GM23248 (cell line): ENCODE measurements at regions not wholly inside any gene's neighbourhood (a gene's known extent, or its start where the extent isn't known, plus 50 kb on each side); places are given as distances from the start of the nearest gene placed in this dataset.

Experiments used
- DNase-seq: peaks from one replicate; pipeline ENCODE4 v3.0.0-alpha.2; 2015
- H2AFZ ChIP-seq: fragments of 200-600 bp; sonication (generic); 2 replicates; pipeline ENCODE4 v1.6.1; 2016; ENCODE audit warnings: antibody characterized with exemption
- H3F3A ChIP-seq: fragments of 200-600 bp; sonication (generic); 2 replicates; pipeline ENCODE4 v1.6.1; 2016; ENCODE audit warnings: mild to moderate bottlenecking, antibody characterized with exemption, mixed run types; ENCODE audit not compliant: insufficient read depth
- H3K27ac ChIP-seq: fragments of 200-600 bp; sonication (generic); 2 replicates; pipeline ENCODE4 v1.5.1; 2016; ENCODE audit warnings: mild to moderate bottlenecking
- H3K27me3 ChIP-seq: fragments of 200-600 bp; sonication (generic); replicated peaks from 2 replicates; pipeline ENCODE4 v1.6.1; 2016; ENCODE audit warnings: mild to moderate bottlenecking; ENCODE audit not compliant: insufficient read depth
- H3K36me3 ChIP-seq: fragments of 200-600 bp; sonication (generic); 2 replicates; pipeline ENCODE4 v1.6.1; 2016; ENCODE audit warnings: low read depth, mild to moderate bottlenecking
- H3K4me1 ChIP-seq: fragments of 200-600 bp; sonication (generic); 2 replicates; pipeline ENCODE4 v1.6.1; 2016; ENCODE audit warnings: mild to moderate bottlenecking; ENCODE audit not compliant: insufficient read depth
- H3K4me2 ChIP-seq: fragments of 200-600 bp; sonication (generic); one replicate; pipeline ENCODE4 v1.6.1; 2016; ENCODE audit warnings: mild to moderate bottlenecking; ENCODE audit not compliant: unreplicated experiment
- H3K4me3 ChIP-seq: fragments of 200-600 bp; sonication (generic); 2 replicates; pipeline ENCODE4 v1.5.1; 2016; ENCODE audit warnings: mild to moderate bottlenecking
- H3K79me2 ChIP-seq: fragments of 200-600 bp; sonication (generic); 2 replicates; pipeline ENCODE4 v1.6.1; 2016; ENCODE audit warnings: mild to moderate bottlenecking; ENCODE audit not compliant: insufficient read depth
- H3K9ac ChIP-seq: fragments of 200-600 bp; sonication (generic); 2 replicates; pipeline ENCODE4 v1.6.1; 2016; ENCODE audit warnings: mild to moderate bottlenecking
- H3K9me2 ChIP-seq: fragments of 200-600 bp; sonication (generic); 2 replicates; pipeline ENCODE4 v1.6.1; 2016; ENCODE audit warnings: mixed run types, mild to moderate bottlenecking, moderate library complexity; ENCODE audit not compliant: insufficient read depth
- H3K9me3 ChIP-seq: fragments of 200-600 bp; sonication (generic); one replicate; pipeline ENCODE4 v1.6.1; 2017; ENCODE audit warnings: low read depth
- H4K20me1 ChIP-seq: fragments of 200-600 bp; sonication (generic); 2 replicates; pipeline ENCODE4 v1.6.0; 2016; ENCODE audit not compliant: insufficient read depth
- EZH2 ChIP-seq: fragments of 200-600 bp; sonication (generic); IDR thresholded peaks from 2 replicates; pipeline ENCODE4 v1.6.1; 2018; ENCODE audit warnings: antibody characterized with exemption, mild to moderate bottlenecking; ENCODE audit not compliant: insufficient read depth, poor library complexity, severe bottlenecking
- EZH2phosphoT487 ChIP-seq: fragments of 200-600 bp; sonication (generic); IDR thresholded peaks from 2 replicates; pipeline ENCODE4 v1.6.1; 2018; ENCODE audit warnings: antibody characterized with exemption, moderate library complexity, mild to moderate bottlenecking, low read depth; ENCODE audit not compliant: insufficient read depth
- WGBS, 2 experiments: methylation state at CpG; one replicate each; pipeline ENCODE4 v1.1.6; 2015 to 2017; ENCODE audit warnings: low lambda C conversion rate in 2 of 2, low coverage in 1 of 2; ENCODE audit errors: missing lambda C conversion rate in 2 of 2; 5-methylcytosine and 5-hydroxymethylcytosine counted together
- in situ Hi-C: fragments of 300-500 bp; cut with MboI; formaldehyde crosslinking; loops from 2 replicates; pipeline ENCODE4 v1.15.0; 2020

DNA sequence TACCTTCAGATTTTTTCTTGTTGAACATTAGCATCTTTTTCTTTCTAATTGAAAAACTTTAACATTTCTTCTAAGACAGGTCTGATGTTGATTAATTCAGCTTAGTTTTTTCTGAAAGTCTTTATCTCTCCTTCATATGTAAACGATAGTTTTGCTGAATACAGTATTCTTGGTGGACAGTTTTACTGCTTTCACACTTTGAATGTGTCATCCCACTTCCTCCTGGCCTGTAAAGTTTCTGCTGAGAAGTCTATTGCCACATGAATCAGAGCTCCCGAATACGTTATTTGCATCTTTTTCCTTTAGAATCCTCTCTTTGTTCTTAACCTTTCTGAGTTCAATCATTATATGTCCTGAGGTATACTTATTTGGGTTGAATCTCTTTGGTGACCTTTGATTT, 344.2 kb downstream of the OLFM3 start:
- DNase-seq, result no peak
- no peak overlapping the region for H3K4me2 ChIP-seq
- H3K4me3 ChIP-seq, result no peak overlapping the region
- no peaks in the 10 kb centered on the region for H3F3A ChIP-seq
- no peak overlapping the region for H2AFZ ChIP-seq
- no peak overlapping the region for H3K9ac ChIP-seq
- WGBS, 2 experiments, result 7 to 8% methylated on average over 3 of the region's 3 CpGs
- no peaks in the 10 kb centered on the region for H4K20me1 ChIP-seq
- H3K27me3 ChIP-seq, result no peaks in the 10 kb centered on the region
- H3K9me3 ChIP-seq, result peaks cover 5% of the 10 kb centered on the region
- no peak overlapping the region for H3K27ac ChIP-seq
- in situ Hi-C loops, result no loop called here
- no peaks in the 10 kb centered on the region for H3K79me2 ChIP-seq
- no peaks in the 10 kb centered on the region for H3K36me3 ChIP-seq
- TF ChIP-seq EZH2 (no peak), EZH2phosphoT487 (no peak)
- H3K9me2 ChIP-seq, result no peaks in the 10 kb centered on the region
- no peaks in the 10 kb centered on the region for H3K4me1 ChIP-seq

DNA sequence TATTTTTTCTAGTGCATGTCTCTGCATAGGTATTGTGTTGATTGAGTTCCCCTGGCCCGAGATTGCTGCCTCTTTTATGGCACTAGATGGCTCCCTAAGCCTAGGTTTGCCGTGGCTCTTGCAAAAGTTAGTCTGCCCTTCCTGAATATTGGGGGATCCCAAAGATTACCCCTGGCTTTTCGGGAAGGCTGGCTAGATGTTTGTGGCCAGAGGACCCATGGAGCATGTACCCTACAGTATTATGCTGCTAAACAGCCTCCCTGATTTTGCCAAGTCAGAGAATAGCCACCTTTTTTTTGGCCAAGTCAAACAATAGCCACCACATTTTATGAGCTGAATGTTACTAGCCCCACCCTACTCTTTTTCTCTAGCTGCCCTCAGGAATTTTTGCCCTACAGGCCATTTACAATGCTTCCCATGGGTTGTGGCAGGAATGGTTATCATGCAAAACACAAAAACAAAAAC, 343.2 kb downstream of the OLFM3 start:
- Histone ChIP-seq H3K27ac (no peak overlapping the region), H3F3A (no peaks in the 10 kb centered on the region), H2AFZ (no peak overlapping the region), H3K4me1 (no peaks in the 10 kb centered on the region), H3K36me3 (no peaks in the 10 kb centered on the region), H3K9me2 (no peaks in the 10 kb centered on the region), H3K4me2 (no peak overlapping the region), H3K79me2 (no peaks in the 10 kb centered on the region), H3K4me3 (no peak overlapping the region), H3K9ac (no peak overlapping the region), H3K27me3 (no peaks in the 10 kb centered on the region), H4K20me1 (no peaks in the 10 kb centered on the region), H3K9me3 (peaks cover 5% of the 10 kb centered on the region)
- in situ Hi-C loops, result no loop called here
- TF ChIP-seq EZH2phosphoT487 (no peak), EZH2 (no peak)
- peak; percentile 33 for DNase-seq
- 1 to 4% methylated on average over 3 of the region's 3 CpGs for WGBS, 2 experiments

DNA sequence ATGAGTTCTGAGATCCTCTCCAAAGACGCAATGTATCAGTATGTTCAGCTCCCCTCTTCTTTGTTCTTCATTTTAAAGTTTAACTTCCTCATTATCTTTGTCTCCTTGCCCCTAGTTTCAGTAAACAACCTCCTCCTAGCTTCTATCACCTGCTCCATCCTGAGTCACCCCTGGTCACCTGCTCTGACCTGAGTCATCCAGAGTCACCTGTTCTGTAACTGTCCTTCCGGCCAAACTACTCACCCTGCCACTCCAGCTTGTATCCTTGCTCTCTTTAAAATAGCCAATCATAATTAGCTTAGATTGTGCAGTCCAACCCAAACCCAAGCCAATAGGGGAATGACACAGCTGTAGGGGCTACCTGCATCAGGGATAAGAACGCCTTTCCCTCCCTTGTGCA, 332.0 kb downstream of the OLFM3 start:
- H3K9ac ChIP-seq, result no peak overlapping the region
- H3K4me3 ChIP-seq, result no peak overlapping the region
- H3K79me2 ChIP-seq, result no peaks in the 10 kb centered on the region
- 37 to 45% methylated on average over 3 of the region's 3 CpGs for WGBS, 2 experiments
- in situ Hi-C loops, result no loop called here
- H3K4me1 ChIP-seq, result no peaks in the 10 kb centered on the region
- DNase-seq, result no peak
- no peak overlapping the region for H3K4me2 ChIP-seq
- no peaks in the 10 kb centered on the region for H3K9me2 ChIP-seq
- H3K36me3 ChIP-seq, result no peaks in the 10 kb centered on the region
- no peaks in the 10 kb centered on the region for H3K9me3 ChIP-seq
- H3K27ac ChIP-seq, result no peak overlapping the region
- no peaks in the 10 kb centered on the region for H4K20me1 ChIP-seq
- H3K27me3 ChIP-seq, result no peaks in the 10 kb centered on the region
- TF ChIP-seq EZH2phosphoT487 (no peak), EZH2 (no peak)
- H2AFZ ChIP-seq, result no peak overlapping the region
- H3F3A ChIP-seq, result no peaks in the 10 kb centered on the region

DNA sequence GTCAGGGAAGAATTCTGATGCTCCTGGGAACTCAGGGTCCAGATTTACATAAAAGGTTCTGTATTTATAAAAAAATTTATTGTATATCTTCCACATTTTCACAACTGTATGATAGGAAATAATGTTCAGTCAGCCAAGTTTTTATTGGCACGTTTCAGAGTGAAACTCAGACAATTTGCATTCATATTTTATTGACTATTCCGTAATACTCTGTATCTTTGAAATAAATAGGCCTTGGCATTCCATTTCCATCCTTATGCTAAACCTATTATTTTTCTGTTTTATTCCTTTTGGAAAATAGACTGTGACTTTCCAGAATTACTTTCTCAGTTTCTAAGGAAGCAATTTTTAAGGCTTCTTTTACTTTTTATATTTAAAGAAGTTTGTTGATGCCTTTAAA, 329.0 kb downstream of the OLFM3 start:
- Histone ChIP-seq H3K36me3 (no peaks in the 10 kb centered on the region), H4K20me1 (no peaks in the 10 kb centered on the region), H3K4me1 (no peaks in the 10 kb centered on the region), H3K79me2 (no peaks in the 10 kb centered on the region), H3K27me3 (no peaks in the 10 kb centered on the region), H3K27ac (no peak overlapping the region), H2AFZ (no peak overlapping the region), H3F3A (no peaks in the 10 kb centered on the region), H3K9me2 (no peaks in the 10 kb centered on the region), H3K4me2 (no peak overlapping the region), H3K4me3 (no peak overlapping the region), H3K9me3 (no peaks in the 10 kb centered on the region), H3K9ac (no peak overlapping the region)
- 7 to 10% methylated on average over 2 of the region's 2 CpGs for WGBS, 2 experiments
- in situ Hi-C loops, result no loop called here
- TF ChIP-seq EZH2phosphoT487 (no peak), EZH2 (no peak)
- DNase-seq, result no peak

DNA sequence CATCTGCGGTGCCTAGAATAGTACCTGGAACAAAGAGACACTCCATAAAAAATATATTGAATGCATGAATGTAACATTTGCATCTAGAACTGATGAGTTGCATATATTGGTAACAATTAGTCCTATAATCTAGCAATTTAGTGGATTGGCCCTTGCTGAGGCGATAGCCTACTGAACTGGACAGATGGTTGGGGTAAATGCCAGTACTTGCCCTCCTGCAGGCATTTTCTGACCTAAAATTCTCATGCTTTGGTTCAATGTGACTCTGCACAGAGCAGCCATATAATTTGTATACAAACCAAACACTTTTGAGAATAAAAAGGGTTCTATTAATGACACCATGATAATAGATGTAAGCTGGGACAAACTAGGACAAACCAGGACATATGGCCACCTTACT, 313.6 kb downstream of the OLFM3 start:
- no peaks in the 10 kb centered on the region for H3K9me3 ChIP-seq
- no peak overlapping the region for H3K4me3 ChIP-seq
- H2AFZ ChIP-seq, result no peak overlapping the region
- H3F3A ChIP-seq, result no peaks in the 10 kb centered on the region
- 16 to 19% methylated on average over 2 of the region's 2 CpGs for WGBS, 2 experiments
- no peak for TF ChIP-seq EZH2phosphoT487
- no peak for TF ChIP-seq EZH2
- no peak overlapping the region for H3K4me2 ChIP-seq
- H4K20me1 ChIP-seq, result no peaks in the 10 kb centered on the region
- no peaks in the 10 kb centered on the region for H3K79me2 ChIP-seq
- no peak overlapping the region for H3K9ac ChIP-seq
- no peaks in the 10 kb centered on the region for H3K4me1 ChIP-seq
- no peak overlapping the region for H3K27ac ChIP-seq
- H3K27me3 ChIP-seq, result no peaks in the 10 kb centered on the region
- H3K9me2 ChIP-seq, result no peaks in the 10 kb centered on the region
- no peaks in the 10 kb centered on the region for H3K36me3 ChIP-seq
- in situ Hi-C loops, result no loop called here
- no peak for DNase-seq
